GM18858 (cell line): ENCODE measurements at regions not wholly inside any gene's neighbourhood (a gene's known extent, or its start where the extent isn't known, plus 50 kb on each side); places are given as distances from the start of the nearest gene placed in this dataset.
"Not testable (repeated sequence)": the region's sequence is repeated elsewhere in the genome, so short reads cannot be mapped to it uniquely, and the experiment has no call there.

ENCODE experiments used
- ATAC-seq: cut with Tn5 transposase; IDR thresholded peaks from one replicate; pipeline ENCODE4 v1.9.1; 2021; ENCODE audit not compliant: unreplicated experiment

DNA sequence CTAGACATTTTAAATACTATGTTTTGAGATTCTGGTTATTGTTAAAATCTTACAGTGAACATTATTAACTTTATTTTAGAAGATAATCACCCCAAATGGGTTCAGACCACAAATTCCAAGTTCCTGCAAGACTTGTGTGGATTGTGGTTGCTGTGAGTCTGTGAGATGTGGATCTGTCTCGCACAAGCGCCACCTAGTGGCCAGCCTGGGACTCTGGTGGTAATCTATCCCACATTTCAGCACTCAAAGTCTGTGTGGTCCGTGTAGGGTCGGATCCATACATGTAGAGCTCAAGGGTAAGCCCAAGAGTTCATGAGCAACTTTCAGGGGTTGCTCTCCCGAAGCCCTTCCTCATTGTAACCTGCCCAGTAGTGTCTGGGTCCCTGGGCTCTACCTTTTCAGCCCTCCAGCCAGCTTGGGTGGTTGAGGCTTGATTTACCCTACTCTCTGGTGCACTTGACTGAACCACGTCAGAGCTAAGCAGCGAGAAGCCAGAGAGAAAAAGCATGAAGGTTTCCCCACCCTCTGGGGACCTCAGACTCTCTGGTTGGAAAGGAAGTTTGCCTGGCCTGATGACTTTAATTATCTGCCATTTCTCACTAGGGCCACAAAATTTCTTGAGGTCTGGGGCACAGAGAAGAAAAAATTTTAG lies 129.2 kb downstream of the ARHGAP11B start:
- peak; percentile 53 for ATAC-seq

DNA sequence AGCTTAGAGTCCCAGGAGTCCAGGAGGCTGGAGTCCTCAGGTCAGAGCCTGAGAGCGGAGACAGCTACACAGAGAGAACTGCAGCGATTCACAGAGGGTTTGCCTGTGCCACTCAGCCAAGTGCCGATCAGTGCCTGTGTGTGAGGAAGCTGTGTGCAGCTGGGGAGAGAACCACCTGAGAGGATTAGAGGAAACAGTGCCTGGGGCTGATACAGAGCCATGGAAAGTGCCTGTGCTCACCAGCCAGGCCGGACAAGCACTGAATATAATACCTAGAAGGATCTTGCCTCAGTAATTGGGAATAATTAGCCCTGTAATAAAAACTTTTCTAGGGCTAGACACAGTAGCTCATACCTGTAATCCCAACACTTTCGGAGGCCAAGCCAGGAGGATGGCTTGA lies 134.7 kb downstream of the ARHGAP11B start:
- not testable (repeated sequence) for ATAC-seq

DNA sequence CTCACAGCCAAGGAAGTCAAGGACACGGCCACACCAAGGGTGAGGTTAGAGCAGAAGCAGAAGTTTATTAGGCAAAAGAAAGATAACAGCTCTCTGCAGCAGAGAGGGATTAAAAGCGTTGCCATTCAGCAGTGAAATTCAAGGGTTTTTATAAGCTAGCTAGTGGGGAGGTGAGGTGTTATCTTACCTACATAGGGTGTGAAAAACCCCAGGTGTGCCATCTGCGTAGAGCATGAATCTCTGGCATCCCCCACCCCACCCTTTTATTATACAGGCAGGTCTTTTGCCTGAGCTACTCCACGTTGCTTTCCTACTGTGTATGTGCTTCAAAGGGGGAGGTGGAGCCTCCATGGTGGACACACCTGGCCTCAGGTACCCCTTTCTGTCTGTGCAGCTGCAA lies 135.4 kb downstream of the ARHGAP11B start:
- ATAC-seq: not testable (repeated sequence)

DNA sequence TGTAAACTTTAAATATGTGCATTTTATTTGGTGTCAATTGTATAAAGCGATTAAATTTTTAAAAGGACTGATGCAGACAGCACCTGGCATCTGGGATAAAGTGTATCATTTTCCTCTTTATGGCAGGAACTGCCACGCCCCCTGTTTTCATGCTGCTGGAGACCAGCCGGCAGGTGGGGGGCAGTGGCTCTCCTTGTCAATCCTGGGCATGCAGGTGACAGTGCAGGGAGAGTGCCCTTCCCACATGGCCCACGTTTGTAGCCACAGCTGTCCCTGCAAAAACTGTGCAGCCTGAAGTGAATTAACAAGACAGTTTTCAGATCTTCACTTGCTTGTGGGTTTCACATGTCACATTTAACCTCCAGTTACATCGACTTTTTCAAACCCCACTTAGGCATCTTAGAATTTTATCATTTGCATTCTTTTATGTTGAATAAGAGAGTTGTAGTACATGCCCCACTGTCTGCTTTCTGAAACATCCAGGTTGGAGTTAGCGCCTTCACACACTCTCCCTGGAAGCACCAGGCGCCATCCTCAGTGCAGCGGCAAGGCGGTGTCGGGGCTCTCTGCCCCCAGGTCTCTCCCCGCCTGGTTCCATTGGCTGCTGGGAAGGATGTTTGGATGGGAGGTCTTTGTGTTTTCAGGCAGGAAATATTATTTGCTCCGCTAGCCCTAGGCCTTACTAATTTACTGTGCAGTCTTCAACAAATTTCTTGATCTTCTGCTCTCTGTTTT lies 134.2 kb upstream of the FAN1 start:
- not testable (repeated sequence) for ATAC-seq

DNA sequence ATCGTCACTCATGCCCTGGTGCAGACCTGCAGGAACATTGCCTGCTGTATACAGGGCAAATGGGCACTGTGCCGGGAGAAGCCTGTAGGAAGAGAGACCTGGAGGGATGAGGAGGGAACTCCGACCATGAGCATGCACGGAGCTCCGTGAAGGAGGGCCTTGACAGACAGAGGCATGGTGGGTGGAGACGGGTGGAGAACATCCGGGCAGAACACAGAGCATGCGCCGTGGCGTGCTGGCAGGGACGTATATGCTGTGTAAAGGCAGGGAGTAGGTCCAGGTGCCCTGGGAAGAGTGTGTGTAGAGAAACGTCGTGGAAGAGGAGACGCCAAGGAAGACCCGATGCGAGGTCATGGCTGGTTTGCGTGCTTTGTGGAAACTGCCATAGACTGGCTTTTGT lies 133.0 kb upstream of the FAN1 start:
- no peak for ATAC-seq

DNA sequence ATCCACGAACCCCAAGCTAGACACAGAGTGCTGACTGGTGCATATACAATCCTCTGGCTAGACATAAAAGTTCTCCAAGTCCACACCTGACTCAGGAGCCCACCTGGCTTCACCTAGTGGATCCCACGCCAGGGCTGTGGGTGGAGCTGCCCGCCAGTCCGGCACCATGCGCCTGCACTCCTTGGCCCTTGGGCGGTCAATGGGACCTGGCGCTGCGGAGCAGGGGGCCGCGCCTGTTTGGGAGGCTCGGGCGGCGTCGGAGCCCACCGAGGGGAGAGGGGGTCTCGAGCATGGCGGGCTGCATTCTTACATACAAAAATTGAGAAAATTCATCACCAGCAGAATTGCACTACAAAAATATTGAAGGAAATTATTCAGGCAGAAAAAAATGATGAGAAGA lies 120.7 kb upstream of the FAN1 start:
- ATAC-seq: no peak

DNA sequence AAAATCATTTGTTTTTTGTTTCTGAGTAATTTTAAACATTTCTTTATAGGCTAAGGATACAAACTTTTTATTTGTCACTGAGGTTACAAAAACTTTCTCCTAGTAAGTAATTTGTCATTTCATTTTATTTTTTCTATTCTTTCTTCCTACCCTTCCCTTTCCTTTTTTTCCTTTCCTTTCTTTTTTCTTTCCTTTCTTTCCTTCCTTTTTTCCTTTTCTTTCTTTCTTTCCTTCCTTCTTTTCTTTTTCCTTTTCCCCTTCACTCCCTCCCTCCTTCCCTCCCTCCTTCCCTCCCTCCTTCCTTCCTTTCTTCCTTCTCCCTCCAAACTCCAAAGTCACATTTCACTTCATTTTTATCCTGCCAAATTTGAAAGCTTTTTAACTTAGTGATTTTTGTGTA lies 115.1 kb upstream of the FAN1 start:
- ATAC-seq: no peak

DNA sequence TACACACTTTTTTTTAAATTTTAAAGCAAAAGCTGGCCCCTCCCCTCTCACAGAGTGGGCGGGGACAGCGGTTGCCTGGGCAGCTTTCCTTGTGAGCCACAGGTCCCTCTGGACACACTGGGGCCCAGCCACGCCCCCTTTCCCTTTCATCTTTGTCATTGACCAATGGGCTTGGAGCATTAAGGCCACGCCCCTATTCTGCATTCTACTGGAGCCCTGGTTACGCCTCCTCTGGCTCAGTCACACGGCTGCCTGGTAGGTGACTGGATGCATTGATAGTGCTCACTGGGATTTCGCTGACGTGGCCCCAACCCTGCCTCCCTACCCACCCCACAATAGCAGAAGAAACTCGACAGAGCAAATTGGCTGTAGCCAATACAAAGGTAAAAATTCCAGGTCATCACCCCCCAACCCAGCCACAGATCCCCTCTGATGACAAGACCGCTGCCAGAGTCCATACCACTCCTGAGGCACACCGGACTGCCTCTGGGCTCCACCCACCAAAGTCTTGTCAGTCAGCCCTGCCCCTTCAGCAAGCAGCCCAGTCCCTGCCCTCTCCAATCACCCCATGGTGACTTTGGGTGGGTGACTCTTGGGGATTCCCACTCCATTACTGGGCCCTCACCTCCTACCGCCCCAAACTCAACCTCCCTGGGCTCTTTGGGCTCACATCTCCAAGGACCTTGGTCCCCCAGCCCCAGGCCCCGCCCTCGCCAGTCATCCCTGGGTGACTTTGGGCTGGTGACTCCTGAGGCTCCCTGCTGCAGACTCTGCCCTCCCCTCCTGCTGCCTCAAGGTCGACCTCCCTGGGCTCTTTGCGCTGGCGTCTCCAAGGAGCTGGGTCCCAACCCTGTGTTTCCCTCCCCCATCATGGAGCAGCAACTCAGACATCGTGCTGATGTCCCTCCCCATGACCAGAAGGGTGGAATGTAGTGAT lies 112.2 kb upstream of the FAN1 start:
- ATAC-seq: no peak

DNA sequence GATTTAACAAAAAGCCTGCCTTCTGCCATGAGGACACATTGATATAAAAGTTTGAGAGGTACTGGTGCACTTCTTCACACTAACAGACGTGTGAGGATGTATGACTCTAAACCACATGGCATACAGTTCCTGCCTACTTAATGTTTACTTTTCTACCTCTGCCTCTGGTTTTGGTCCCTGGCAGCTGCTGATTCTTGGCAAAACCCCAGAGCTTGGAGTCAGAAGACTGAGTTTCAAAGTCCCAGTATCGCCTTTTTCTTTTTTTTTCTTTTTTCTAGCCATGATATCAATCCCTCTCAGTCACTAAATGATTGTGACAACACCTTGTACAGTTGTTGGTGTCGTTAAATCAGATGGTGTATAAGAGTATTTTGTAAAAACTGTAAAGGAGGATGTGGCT lies 110.9 kb upstream of the FAN1 start:
- ATAC-seq: not testable (repeated sequence)

DNA sequence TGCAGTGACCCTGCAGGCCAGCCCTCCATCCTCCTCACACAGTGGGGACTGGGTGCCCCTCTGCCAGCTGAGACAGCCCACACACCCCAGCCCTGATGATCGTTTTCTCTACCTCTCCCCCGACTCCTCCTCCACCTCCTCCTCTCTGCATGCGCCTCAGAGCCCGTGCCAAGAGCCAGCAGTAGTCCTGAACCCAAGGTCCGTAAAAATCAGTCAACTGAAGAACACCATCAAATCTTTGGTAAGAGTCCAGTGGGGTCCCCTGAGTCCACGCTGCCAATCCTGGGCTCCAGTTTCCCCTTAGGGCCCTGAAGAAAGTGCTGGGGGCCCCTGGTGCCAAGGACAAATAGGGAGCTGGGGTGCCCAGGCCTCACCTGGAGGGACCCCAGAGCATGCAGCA lies 109.3 kb upstream of the FAN1 start:
- ATAC-seq: no peak

DNA sequence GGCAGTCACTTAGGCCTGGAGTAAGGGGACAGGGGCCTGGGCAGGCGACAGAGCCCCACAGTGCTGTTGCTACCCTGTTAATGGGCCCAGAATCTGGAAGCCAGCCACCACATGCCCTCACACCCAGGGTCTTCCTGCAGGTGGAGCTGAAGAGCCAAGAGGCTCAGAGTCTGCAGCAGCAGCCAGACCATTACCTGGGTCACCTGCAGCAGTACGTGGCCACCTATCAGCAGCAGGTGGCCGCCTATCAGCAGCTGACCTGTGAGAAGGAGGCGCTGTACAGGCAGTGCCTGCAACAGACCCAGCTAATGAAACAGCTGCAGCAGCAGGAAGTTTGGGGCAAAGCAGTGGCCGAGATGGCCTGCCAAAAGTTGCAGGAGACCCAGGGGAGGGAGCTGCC lies 104.2 kb upstream of the FAN1 start:
- ATAC-seq: not testable (repeated sequence)

DNA sequence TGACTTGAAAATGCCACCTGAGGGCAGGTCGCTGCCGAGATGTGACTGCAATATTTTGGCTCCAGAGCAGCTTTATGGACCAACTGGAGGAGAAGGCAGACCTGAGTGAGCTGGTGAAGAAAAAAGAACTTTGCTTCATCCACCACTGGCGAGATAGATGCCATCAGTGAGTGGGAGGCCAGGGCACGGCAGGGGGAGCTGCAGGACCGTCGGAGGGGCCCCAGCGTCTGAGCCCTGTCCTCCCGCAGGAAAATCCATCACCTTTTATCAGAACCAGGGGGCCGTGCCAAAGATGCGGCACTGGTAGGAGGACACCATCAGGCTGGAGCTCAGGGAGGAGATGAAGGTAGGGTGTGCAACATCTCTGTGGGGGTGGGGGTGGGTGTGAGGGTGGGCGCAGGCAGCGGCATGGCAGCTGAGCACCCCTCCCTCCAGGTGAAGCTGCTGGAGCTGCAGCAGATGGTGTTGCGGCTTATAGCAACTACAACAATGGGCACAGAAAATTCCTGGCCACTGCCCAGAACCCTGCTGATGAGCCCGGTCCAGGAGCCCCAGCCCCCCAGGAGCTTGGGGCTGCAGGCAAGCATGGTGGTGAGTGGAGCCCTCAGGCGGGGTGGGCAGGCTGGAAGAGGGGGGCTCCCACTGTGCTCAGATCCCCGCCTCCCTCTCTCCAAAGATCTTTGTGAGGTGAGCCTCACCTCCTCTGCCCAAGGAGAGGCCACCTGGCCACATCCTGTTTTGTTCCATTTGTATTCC lies 102.4 kb upstream of the FAN1 start:
- ATAC-seq: not testable (repeated sequence)

DNA sequence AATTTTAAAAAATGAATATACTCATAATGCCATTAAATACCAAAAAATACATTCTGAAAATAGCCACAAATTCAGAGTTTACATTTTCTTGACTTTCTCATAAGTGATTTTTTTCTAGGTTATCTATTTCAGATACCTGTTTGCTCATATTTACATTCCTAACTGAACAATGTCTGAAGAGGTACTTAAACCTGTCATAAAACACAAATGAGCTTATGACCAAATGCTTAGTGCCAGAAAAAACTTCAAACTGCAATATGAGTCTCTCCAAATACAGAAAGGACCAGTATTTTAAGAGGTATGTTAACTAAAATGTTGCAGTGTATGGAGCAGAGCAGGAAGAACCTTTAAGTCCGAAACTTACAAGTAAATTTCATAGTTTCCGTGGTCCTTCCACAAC lies 101.7 kb upstream of the FAN1 start:
- not testable (repeated sequence) for ATAC-seq

DNA sequence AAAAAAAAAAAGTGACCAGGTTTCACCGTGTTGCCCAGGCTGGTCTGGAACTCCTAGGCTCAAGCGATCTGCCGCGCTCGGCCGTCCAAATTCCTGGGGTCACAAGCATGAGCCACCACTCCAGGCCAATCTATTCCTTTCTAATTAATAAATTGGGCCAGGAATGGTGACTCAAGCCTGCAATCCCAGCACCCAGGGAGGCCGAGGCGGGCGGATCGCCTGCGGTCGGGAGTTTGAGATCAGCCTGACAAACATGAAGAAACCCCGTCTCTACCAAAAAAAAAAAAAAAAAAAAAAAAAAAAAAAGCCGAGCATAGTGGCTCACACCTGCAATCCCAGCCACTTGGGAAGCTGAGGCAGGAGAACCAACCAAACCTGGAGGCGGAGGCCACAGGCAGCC lies 100.0 kb upstream of the FAN1 start:
- ATAC-seq: not testable (repeated sequence)

DNA sequence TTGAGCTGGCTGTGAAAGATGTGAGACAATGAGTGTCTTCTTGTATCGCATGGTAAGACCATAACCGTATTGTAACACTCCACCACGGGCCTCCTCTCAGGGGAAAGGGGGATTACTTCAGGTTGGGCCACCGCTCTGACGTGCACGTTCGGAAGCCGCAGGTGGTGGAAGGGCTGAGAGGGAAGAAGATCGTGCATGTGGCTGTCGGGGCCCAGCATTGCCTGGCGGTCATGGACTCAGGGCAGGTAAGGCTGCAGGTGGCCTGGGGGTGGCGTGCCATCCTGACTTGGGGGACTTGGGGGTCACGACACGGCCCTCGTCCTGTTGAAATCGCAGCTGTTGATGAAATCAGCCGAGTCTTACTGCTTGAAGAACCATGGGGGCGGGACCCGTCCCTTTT lies 87.3 kb upstream of the FAN1 start:
- no peak for ATAC-seq

DNA sequence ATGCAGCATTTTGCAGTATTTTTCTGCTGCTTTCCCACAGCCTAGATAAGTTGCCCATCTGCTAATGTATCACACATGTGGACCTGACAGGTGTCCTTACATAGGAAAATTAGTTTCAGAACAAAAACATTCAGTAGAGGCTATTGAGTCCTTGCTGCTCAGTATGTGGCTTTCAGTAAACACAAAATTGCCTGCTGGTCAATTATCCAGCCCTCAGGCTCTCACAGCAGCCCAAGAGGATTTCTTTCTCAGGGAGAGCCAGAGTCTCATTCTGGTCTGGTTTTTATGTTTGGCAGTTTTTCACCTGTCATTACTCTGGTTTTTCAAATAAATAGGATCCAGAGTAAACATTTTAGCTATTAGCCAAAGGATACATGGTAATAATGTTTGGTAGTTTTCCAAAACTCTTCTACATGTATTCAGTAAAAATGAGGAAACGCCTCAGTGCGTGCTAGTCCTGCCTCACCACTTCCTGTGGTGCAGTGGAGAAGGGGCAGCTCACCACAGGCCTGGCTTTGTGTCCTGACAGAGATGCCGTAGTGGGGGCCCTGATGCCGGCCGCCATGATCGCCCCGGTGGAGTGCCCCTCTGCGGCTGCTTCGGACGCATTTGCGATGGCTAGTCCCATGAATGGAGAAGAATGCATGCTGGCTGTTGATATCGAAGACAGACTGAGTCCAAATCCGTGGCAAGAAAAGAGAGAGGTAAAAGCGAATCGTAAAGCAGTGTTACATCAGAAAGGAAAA lies 80.5 kb upstream of the FAN1 start:
- not testable (repeated sequence) for ATAC-seq

DNA sequence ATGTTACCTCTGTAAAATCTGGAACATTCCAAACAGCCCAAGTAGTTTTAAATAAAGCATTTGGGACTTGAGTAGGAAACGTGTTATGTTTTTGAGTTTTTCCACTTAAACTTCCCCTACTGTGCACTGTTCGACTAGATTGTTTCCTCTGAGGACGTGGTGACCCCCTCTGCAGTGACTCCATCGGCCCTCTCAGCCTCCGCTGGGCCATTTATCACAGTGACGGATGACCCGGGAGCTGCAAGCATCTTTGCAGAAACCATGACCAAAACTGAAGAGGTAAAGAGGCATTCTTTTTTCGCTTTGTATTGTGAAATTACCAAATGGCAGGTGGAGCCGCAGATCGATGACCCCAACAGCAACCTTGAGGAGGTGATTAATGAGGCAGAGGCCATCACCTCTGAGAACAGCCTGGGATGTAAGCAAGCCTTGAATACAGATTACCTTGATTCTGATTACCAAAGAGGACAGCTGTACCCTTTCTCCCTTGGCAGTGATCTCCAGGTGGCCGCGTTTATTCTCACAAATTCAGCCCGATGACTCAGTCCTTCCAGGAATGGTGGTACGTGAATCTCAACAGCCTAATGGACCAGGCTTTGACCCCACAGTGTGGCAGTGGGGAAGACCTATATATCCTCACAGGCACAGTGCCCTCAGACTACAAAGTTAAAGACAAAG lies 79.1 kb upstream of the FAN1 start:
- ATAC-seq: no peak

DNA sequence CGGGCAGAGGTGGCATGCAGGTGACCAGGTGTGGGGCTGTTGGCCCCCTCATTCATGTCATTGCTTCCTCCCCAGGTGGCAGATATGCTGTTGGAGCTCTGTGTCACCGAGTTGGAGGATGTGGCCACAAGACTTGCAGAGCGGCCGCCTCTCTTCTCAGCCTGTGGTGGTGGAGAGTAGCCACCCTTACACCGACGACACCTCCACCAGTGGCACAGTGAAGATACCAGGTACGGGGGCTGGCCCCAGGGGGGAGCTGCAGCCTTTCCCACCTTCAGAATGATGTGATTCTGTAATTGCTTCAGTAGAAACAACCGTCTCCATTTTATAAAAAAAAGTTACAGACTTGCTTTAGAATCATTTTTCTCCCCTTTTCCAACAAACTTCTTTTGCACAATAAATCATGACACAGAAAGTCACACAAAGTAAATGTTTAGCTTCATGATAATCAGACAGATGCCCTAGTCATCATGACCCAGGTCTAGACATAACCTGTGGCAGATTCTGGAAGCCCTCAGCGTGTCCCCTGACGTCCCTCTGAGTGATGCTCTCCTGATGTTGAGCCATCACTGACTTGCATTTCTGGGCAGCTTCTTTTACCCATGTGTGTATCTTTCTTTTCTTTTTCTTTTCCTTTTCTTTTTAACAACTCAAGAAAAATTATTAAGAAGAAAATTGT lies 76.0 kb upstream of the FAN1 start:
- no peak for ATAC-seq

DNA sequence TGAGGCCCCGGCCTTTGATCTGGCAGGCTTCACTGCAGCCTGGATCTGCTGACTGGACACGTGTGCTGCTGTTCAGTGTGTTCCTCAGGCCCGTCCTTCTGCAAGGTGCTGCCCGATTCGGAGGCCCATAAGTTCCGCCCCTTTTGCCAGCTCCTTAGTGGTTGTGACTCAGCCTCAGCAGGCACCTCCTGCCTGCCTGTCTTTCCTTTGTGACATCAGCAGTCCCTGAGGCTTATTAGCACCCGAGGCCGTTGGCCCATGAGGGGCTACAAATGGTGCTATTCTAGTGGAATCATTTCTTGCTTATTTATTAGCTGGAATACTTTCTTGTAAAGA lies 75.4 kb upstream of the FAN1 start:
- not testable (repeated sequence) for ATAC-seq
